DMS53 (cell line): ENCODE measurements at regions not wholly inside any gene's neighbourhood (a gene's known extent, or its start where the extent isn't known, plus 50 kb on each side); places are given as distances from the start of the nearest gene placed in this dataset.
A peak's percentile ranks its signal among the peaks of the same experiment; 100 is the strongest.

Experiments
- DNase-seq: peaks from one replicate; lab custom pipeline; 2025; lab: John Stamatoyannopoulos, UW

DNA sequence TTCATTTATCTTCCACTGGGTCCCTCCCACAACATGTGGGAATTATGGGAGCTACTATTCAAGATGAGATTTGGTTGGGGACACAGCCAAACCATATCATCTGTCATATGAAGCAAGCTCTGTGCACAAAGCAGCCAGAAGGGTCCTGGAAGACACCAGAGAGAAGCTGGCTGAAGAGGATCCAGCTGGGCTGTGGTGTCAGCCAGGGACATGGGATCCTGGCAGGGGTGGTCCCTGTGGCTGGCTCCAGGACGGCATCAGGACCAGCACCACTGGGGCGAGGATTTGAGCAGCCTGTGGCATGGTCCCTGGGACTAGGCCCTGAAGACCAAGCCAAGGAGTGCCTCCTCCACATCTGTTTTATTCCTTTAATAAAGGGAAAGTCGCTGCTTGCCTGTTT is 84.8 kb upstream of the HDAC4 start:
- no peak for DNase-seq

DNA sequence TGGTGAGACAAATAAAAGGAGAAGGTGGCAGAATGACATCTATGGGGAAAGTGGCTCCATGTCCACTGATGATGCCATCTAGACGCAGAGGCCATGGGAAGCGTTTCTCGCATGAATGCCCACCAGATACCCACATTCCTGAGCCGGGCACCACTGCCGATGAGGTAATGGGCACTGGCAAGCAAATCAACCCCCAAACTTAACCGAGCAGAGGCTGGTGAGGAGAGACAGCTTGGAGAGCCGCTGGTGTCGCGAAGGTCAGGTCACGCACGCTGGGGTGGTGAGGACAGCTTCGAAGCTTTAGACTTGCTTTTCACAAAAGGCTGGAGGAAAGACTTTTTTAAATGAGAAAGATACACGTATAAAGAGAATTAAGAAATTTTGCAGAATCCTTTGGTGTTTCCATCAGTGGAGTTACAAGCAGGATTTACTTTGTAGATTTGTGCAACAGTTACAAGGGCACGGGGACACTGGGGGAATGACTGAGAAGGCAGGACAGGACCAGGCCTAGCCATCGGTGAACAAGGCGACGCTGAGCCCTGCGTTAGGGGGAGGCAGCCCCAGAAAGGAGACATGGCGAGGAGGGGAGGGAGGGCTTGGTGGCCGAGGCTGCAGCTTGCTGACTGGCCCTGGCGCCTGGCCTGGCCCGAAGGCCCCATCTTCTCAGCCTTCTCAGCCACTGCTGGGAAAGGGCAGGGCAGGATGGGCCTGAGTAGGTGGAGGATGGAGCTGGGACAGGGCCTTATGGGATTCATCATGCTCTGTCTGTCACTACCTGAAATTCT is 83.9 kb upstream of the HDAC4 start:
- no peak for DNase-seq

DNA sequence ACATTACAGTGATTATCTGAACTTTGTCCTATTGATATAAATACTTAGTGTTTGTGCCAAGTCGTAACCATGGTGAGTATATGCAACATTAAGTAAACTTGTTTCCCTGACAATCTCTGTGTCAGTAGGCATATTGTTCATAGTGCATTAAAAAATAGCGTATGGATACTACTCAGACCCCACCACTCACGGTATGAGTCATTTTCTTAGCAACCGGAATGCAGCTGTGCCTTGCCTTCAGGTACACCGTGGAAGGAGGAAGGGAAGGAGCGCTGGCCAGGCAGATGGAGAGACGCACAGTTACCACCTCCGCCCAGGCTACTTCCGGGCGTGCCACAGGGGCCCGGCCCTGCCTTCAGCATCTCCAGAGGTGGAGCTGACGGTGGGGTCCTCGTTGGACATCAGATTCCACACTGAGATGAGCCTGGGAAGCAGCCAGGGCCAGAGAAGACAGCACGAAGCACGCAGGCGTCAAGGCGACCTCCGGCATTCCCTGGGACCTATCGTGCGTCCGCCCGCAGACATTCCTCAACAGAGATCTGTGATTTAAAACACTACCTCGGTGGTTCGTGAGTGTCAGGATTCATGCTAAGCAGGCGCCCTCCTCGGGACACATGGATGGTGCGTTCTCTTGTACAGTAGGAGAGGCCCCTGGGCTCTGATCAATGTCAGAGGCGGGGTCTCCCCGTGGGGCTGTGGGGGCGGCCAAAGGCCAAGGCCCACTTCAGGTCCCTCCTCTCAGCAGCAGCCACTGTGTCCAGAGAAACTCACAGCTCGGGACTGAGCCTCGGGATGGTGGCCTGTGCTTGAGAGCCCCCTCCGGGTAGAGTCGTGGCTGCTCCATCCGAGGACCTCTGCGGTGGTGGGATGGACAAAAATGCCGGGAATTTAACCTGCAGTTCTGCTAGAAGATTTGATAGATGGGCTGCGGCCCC is 82.2 kb upstream of the HDAC4 start:
- no peak for DNase-seq

DNA sequence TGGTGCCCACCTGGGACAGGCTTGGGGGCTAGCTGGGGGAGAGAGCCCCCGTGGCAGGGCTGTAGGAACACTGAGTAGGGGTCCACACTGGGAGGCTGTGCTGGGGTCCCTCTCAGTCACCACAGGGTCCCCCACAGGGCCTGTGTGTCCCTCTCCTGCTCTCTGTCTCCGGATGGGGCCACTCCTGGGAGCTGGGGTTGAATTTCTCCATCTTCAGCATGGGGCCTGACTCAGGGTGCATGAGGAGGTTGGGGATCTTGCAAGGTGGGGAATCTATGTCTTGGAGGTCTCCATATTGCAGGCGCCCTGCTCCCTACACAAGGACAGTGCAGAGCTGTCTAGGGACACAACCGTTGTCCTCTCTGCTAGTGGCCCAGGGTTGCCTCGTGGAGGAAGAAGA is 78.7 kb upstream of the HDAC4 start:
- no peak for DNase-seq

DNA sequence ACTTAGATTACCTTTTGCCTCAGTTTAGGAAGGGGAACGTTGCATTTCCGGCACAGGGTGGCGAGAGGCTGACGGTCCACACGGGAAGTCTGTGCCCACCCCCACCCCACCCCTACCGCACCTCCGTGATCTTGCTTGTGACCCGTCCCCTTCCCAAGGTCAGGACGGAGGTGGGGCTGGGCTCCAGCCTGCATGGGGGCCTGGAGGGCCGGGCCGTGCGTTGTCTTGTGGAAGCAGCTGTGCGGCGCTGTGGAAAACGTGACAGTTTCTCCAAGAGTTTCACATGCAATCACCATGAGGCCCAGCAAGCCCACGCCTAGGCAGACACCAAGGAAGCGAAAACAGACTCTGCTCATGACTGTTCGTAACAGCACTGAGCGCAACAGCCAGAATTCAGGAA is 76.8 kb upstream of the HDAC4 start:
- DNase-seq = no peak

DNA sequence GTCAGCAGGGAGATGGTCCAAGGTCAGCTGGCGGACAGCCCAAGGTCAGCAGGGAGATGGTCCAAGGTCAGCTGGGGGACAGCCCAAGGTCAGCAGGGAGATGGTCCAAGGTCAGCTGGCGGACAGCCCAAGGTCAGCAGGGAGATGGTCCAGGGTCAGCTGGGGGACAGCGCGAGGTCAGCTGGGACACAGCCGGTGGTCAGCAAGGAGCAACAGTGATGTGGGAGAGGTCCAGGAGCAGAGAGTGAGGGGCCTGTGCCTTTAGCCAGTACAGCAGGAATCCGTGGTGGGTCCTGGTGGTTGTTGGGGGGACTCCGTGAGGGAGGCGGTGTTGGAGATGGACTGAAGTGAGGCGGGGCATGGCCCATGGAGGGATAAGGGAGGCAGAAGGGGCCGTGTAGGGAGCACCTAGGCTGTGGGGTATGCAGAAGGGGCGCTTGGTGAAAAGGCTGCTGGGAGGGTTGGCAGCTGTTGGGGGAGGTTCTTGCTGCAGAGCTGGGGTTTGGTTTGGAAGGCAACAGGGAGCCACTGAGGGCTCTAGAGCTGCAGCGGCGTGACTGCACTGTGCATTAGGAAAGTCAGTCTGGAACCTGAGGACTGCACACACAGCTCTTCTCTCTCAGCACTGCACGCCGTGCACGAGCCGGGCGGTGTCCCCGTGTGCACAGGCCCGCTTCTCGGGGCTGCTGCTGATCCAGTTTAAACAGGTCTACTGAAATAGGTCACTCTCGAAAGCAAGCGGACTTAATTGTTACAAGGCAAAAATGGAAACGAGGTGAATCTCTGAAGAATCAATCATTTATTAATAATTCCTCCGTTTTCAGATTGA is 76.2 kb upstream of the HDAC4 start:
- DNase-seq = no peak

DNA sequence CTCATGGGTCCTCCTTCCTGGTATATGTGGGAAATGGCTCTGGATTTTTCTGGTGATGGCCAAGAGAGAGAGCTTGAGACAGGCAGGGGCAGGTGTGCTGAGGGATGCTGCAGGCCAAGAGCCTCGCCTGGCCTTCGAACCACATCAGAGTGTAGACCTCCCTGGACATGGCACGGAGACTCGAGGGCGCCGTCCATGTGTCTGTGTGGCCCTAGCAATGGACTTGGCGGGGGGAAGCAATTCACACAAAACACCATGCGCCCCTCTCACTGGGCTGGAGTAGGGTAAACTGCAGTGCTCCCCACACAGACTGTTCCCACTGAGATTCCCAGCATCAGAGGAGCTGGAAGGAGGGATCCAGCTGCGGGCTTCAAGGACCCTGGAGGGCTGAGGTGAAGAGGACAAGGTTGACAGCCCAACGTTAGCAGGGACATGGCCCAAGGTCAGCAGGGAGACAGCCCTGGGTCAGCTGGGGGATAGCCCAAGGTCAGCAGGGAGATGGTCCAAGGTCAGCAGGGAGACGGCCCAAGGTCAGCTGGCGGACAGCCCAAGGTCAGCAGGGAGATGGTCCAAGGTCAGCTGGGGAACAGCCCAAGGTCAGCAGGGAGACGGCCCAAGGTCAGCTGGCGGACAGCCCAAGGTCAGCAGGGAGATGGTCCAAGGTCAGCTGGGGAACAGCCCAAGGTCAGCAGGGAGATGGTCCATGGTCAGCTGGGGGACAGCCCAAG is 75.4 kb upstream of the HDAC4 start:
- peak; percentile 36 for DNase-seq

DNA sequence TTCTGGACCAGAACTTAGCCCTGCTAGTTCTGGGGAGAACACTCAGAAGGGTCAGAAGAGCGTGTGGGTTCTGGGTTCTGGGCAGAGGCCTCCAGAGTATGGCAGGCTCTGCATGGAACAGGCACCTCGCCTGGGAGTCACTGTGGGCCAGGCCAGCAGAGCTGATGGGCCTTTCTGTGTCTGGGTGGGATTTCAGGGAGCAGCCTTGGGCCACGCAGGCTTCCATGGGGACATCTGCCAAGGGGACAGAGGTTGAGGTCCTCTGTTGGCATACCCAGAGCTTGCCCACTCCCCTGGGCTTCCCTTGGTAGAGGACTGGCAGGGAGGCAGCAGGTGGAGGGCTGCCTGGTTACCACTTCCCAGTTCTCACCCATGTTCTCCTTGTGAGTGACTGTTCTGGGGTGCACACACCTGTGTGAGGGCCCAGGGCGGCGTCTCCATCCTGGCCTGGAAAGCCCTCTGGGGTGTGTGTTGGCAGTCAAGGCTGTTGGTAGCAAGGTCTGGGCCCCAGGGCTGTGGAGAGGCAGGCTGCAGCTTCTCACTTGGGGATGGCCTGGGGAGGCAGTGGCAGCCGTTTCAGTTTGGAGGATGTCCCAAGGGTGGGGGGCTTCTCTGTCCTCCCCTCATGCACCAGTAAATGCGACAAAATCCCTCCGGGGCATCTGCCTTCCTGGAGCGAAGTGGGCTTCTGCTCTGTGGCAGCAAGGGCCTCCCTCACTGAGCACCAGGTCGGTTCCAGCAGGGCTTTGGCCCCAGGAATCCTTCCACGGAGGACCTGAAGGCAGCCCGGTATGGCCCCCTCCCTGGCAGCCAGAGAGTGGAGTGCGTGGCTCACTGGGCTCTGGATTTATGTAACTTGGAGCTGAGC is 74.6 kb upstream of the HDAC4 start:
- DNase-seq = no peak

DNA sequence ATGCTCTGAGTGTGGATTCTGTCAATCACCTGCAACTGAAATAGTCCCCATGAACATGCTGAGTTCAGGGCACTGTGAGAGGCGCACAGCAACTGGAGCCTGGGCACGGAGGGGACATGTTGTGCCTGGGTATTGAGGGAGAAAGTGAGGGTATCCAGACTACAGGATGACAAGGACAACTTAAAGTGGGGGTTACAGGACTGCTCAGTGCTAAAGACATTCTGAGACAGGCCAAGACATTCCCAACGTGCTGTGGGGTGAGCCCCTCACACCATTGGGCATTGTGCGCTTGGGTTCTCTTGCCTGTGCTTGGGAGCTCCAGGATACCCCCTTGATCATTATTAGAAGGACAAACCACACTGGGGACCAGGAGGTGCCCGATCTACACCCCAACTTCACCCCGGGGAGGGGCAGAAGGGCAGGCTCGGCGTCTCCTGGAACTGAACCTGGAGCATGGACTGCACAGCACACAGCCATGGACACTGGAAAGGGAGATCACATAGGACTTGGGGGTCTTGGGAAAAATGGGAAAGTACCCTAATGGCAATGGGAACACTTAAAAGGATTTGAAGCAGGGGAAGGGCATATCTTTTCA is 72.5 kb upstream of the HDAC4 start:
- DNase-seq = no peak

DNA sequence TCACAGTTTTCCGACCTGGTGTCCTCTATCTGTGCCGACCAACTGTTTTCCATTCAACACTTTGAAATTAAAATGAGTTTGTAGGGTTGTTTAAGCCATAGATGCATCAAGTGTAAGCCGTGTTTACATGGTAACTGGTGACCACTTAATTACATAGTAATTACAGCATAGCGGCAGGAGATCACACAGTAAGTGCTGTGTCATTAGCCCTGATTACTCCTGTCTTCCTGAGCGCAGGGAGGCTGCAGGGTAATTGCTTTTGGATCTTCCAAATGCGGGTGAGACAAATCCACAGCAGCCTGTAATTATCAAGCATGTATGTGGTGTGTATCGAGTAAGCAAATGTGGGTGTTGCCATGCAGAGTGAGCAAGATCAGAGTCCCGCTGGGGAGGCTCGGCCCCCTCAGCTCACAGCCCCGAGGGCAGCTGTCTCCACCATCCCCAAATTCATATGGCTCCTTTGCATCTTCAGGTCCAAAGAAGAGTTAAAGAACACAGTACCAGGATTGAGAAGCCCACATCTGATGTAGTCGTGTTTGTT is 71.5 kb upstream of the HDAC4 start:
- no peak for DNase-seq

DNA sequence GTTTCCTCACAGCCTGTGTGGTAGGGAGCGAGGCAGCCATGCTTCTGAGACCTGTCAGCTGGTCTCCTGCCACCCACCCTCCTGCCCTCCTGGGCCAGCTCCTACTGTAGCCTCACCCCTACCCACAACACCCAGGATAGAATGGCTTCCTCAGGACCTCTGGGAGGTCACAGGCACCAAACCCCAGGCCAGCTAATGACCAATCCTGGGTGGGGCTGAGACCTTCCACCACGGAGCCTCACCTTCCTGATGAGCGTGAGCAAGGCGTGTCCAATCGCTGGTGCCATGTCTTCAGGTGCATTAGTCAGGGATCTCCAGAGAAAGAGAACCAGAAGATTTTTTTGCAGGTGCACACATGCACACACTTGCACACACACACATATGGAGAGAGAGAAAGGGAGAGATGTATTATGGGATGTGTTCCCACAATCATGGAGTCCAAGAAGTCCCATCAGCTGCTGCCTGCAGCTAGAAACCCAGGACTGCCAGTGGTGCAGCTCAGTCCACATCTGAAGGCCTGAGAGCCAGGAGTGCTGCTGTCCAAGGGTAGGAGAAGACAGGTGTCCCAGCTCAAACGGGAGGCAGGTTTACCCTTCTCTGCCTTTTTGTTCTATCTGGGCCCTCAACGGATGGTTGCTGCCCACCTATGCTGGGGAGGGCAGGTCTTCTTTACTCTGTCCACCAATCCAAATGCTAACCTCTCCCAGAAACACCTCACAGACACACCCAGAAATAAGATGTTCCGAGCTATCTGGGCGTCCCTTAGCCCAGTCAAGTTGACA is 70.4 kb upstream of the HDAC4 start:
- no peak for DNase-seq

DNA sequence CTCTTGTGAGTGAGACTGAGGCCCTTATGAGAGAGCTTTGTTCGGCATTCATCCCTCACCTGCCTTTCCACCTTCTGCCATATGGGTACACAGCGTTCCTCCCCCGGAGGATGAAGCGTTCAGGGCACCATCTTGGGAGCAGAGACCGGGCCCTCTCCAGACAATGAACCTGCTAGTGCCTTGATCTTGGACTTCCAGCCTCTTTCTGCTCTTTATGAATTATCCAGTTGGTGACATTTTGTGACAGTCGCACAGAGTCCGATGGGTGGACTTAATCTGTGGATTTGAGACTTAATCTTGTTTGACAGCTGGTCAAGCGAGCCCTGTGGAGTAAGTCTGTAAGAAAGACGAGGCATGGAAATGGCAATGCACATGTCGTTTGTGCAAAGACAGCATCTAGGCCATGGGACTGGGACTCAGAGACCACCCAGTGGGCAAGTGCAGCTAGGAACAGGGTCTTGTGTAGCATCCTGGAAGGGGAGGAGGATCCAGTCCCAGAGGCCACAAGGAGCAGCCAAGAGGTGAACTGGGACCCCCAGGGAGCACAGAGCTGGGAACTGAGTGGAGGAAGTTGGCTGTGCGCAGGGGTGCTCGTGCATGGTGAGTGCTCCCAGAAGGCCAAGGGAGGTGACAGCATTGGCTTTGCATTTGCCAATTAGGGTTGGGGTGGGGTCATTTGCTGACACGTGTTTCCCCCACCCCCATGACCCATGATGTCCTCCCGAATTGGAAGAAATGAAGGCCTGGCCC is 69.5 kb upstream of the HDAC4 start:
- DNase-seq = no peak

DNA sequence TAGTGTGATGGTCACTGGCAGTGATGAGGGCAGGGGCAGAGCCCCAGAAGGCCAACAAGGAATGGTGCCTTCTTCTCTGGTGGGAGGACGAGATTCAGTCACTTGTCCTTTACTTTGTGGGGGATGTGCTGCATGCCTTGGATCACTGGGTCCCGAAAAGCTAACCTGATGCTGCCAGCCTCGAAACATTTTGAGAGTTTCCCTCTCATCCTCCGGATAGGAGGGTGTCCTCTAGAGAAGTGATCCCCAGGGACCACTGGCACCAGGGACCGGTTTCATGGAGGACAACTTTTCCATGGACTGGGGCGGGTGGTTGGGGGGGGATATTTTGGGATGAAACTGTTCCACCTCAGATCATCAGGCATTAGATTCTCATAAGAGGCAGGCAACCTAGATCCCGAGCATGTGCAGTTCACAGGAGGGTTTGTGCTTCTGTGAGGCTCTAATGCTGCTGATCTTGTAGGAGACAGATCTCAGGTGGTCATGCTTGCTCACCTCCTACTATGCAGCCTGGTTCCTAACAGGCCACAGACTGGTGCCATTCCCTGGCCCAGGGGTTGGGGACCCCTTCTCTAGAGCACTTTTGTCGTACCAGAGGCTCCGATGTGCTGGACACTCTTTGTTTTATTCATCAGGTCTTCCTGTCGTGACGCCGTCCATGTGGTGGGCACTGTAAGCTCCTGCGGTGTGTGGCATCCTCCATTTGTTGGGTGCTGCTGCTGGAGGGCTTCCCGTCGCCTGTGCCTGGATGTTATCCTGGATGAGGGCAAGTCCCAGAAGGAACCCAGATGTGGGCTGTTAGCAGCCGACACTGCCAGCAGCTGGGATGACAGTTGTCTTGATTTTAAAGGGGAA is 68.5 kb upstream of the HDAC4 start:
- DNase-seq = no peak

DNA sequence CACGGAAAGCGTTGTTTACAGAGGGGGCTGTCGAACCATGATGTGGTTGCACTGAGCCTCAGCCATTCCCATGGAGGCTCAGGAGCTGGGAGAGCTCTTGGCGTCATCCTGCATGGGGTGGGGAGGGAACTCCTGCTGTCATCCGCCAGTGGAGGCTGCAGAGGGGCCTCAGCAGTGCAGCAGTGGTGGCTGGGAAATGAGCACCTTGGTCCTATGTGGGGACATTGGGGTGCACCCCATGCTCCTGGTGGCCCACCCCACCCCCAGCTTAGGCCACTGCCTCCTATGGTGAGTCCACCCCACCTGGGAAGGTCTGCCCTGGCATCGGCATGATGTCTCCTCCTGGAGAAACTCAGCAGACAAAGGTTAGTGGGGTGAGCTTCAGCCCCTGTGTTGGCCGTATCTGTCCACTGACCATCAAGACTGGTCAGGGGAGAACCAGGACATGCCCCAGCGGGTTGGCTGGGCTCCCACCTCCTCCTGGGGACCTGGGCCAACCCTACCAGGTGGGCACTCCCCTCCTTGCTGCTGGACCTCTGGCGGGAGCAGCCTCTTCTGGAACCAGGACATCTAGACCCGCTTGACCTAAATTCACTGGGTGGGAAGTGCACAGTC is 67.8 kb upstream of the HDAC4 start:
- no peak for DNase-seq

DNA sequence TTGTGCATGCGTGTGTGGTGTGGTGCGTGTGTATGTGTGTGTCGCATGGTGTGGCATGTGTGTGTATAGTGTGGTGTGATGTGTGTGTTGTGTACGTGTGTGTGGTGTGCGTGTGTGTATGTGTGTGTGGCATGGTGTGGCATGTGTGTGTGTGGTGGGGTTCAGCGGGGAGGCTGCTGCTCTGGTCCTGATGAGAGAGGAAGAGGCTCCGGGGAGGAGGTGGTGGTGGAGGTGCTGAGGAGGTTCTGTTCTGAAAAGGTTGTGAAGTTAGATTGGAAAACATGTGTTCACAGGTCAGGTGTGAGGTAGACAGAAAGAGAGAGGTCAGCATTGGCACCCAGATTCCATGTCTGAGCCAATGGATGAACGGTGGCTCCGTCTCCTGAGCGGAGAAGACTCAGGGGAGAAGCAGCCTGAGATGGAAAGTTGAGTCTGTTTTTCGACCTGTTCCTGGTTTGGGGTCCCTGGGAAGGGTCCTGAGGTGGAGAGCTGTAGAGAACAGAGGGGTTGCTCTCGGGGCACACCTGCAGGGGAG is 67.2 kb upstream of the HDAC4 start:
- DNase-seq = no peak

DNA sequence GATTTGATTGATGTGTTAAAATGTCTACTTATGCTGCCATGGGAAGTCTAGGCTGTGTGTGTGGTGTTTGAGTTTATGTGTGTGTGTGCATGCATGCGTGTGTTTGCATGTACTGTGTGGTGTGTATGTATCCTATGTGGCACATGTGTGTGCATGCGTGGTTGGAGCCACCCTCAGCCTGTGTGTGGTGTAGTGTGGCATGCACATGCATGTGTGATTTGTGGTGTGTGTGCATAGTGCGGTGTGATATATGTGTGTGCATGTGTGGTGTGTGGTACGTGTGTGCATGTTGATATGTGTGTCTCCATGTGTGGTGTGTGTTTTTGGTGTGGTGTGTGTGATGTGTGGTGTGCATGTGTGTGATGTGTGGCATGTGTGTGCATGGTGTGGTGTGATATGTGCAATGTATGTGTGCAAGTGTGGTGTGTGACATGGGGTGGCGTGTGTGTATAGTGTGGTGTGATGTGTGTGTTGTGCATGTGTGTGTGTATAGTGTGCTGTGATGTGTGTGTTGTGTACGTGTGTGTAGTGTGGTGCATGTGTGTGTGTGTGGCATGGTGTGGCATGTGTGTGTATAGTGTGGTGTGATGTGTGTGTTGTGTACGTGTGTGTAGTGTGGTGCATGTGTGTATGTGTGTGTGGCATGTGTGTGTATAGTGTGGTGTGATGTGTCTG is 66.6 kb upstream of the HDAC4 start:
- no peak for DNase-seq
